Eye (tissue), 1 donor: ENCODE measurements at regions not wholly inside any gene's neighbourhood (a gene's known extent, or its start where the extent isn't known, plus 50 kb on each side); places are given as distances from the start of the nearest gene placed in this dataset.

Source experiments
- DNase-seq: peaks from one replicate; pipeline ENCODE4 v3.0.0-alpha.2; 2015

DNA sequence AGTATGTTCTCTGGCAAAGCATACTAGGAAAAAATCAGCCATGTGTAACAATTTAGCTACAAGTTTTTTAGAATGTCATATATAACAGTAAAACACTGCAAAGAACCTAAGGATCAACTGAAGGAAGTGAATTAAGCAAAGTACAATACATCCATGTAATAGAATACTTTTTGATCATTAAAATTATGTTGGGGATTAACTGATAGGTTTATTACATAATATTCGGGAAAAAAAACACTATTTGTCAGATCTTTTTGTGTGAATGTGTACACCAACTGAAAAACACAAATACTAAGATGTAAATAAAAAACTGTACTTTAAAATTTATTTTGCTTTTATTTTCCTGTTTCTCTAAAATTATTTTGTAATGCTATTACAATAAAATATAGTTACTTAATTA is 185.5 kb upstream of the DYNLRB2 start:
- DNase-seq: no peak

DNA sequence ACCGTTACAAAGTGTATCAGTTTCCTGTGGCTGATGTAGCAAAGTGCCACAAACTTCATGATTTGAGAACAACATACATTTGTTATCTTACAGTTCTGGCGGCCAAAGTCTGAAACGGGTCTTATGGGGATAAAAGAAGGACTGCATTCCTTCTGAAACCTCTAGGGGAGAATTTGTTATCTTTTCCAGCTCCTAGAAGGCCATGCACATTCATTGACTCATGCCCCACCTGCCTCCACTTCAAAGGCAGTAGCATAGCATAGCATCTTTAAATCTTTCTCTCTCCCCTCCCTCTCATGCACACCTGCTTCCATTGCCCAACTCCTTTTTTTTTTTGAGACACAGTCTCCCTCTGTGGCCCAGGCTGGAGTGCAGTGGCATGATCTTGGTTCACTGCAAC is 190.7 kb upstream of the DYNLRB2 start:
- no peak for DNase-seq

GRCh38 chr16:80347900-80348299 is 192.9 kb upstream of the DYNLRB2 start:
- DNase-seq: no peak

DNA sequence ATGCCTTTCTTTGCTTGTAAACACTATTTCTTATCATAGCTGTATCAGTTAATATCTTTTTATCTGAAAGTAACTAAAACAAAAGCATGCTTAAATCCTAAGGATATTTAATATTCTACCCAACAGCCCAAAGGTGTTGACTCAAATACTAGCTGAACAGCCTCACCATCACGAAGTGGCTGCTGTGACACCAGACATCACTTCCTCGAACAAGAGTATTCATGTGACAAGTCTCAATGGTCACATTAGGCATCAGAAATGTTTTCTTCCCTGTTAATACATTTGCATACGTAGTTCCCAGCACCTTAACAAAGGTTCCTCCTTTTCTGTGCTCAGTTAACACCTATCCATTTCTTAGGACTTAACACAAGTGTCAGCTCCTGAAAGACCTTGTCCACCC is 193.8 kb upstream of the DYNLRB2 start:
- no peak for DNase-seq

DNA sequence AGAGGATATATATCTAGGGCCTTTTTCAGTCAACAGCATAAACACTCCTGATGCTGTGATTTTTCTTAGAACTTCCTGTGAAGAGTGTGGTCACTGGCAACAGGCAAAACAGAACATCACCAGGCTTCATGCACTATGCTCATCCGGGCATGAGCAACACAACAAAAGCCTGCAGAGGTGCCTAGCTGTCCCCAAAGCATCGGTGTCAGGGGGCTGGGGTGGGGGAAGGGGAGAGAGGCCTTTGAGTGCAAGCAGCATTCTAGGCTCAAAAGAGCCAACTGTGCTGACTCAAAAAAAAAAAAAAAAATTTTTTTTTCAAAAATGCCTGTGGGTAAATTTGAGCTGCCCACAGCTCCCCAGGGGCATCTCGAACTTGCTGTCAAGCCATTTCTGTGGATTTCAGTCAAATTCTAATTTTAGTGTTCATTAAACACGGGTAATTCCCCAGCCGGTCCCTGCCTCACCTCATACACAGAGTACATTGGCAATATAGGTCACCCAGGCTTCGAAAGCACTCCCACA is 194.6 kb upstream of the DYNLRB2 start:
- DNase-seq: peak; percentile 75

GRCh38 chr16:80345701-80346100 is 195.1 kb upstream of the DYNLRB2 start:
- no peak for DNase-seq

DNA sequence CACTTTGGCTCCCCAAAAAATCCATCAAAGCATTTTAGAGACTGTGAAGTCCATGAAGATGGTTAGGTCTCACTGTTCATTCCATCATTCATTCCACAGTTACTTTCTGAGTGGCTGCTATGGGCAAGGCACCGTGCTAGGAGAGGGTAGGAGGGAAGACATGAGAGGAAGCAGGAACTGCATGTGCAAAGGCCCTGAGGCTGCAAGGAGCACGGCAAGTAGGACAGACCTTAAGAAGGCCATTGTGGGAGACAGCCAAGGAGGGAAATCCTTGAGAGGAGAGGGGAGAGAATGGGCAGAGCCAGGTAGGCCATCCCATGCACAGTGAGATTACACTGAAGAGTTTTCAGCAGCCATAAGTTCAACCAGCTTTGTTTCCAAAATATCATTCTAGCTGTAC is 196.2 kb upstream of the DYNLRB2 start:
- DNase-seq: no peak

- no peak for DNase-seq
Observed at GRCh38 chr16:80341263-80341662, 199.5 kb upstream of the DYNLRB2 start.

DNA sequence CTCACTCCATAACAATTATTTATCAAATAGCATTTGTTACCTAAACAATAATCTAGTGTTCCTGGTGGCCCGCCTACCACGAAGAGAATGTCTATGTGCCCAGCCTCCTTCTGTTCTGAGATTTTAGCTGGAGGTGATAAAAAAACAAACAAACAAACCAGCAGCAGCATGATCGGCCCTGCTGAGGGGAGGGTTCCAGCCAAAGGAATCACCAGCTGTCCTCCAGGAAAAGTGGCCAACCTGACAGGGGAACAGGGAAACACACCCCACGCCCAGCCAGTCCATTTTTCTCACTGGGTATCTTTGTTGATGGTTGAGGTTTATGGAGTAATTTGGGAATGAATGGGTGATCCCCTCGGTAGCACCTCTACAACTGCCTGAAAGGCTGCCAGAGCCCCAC is 203.0 kb upstream of the DYNLRB2 start:
- no peak for DNase-seq

DNA sequence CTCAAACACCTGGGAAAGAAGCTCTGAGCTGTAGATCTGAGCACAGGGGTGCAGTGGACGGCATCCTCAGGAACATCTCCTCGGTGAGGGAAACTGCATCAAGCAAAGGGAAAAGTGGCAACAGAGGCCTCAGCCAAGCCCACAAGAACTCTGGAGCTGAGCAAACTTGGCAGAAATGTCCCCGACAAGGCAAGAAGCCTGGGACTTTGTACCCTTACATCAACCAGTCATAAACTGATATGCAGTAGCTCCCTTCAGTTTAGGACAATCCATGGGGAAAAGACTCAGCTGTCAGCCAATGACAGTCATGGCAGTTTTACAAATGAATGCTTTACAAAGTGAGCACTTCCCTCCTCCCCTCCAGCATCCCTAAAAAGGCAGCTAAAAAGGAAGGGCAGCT is 210.0 kb upstream of the DYNLRB2 start:
- DNase-seq: no peak

- DNase-seq: no peak
Observed at GRCh38 chr16:80330150-80330549, 210.6 kb upstream of the DYNLRB2 start.

DNA sequence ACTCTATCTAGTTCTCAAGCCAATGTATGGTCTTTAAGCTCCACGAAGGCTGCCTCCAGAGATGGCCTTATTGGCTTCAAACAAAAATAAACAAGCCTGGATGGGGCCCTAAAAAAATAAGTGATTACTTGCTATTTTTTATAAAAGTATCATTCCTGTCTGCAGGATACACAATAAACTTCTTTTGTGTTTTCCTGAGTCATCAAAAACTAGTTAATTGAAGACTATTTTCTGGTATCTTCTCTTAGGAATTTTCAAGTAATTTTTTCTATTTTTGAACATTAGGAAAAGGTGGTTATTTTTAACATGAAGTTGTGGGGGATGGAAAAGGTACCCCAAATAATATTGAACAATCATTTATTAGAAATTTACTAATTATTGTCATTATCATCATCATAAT is 213.1 kb upstream of the DYNLRB2 start:
- no peak for DNase-seq

DNA sequence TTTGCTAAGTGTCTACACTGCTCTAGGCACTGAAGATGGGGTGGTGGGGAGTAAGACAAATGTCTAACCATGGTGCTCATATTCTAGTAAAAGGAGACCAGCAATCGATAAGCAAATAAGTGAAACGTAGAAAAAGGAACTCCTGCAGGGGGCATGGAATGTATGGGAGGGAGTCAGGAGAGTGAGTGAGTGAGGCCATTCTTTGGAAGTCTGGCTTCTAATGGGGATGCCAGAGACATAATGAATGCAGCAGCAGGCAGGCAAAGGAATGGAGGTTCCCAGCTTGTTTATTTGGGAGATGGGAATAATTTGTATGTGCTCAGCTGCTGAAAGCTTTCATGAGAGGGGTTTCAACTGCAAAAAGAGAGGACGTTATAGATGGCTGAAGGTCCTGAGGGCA is 216.4 kb upstream of the DYNLRB2 start:
- no peak for DNase-seq

GRCh38 chr16:80323808-80324195 is 217.0 kb upstream of the DYNLRB2 start:
- no peak for DNase-seq

- DNase-seq: peak; percentile 83
Observed at GRCh38 chr16:80323187-80323807, 217.5 kb upstream of the DYNLRB2 start.

GRCh38 chr16:80319181-80319580 is 221.6 kb upstream of the DYNLRB2 start:
- no peak for DNase-seq

DNA sequence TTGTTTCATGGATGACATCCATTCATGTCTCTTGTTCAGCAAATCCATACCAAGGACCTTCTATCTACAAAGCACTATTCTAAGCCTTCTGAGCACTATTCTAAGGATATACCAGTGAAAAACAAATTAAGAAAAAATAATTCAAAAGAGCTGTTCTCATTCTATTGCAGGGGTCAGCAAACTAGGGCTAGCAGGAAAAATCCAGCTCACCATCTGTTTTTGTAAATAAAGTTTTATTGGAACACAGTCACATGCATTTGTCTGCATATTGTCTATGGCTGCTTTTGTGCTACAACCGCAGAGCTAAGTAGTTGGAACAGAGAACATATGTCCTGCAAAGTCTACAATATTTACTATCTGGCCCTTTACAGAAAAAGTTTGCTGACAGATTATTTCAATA is 222.7 kb upstream of the DYNLRB2 start:
- DNase-seq: no peak

- DNase-seq: peak; percentile 81
Observed at GRCh38 chr16:80317599-80318037, 223.2 kb upstream of the DYNLRB2 start.

DNA sequence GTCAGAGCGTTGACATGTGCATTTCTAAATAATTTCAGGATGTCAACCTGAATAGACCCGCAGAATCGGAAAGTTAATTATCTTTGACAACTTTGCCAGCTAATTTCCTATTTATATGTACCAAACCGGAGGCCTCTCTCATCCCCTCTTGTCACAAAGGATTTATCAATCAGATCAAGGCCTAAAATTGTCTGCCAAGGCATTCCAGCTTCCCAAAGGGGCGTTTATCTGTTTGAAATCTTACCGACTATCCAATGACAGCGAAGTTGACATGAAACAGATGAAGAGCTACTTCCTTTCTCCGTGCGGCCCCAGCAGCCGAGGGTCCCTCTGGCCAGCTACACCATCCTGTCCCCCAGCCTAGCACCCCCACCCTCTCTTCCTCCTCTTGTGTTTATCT is 223.7 kb upstream of the DYNLRB2 start:
- DNase-seq: peak; percentile 91

GRCh38 chr16:80314042-80314441 is 226.8 kb upstream of the DYNLRB2 start:
- DNase-seq: no peak

- DNase-seq: no peak
Observed at GRCh38 chr16:80309178-80309577, 231.6 kb upstream of the DYNLRB2 start.

DNA sequence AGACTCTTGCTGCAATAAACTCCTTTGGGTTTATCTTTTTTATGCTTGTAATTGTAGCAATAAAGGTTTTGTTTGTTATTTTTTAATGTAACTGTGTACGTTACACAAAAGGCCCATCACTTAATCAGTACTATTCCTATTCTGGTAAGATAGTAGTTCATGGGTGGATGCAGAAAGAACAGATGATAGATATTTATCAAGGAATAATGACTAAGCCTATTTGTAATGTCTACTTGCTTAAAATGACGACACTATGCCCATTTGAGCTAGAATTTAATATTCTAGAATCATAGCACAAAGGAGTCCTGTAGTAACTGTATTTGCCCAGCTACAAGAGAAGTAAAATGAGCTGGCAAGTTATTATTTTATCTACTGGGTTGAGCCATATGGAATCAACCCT is 235.4 kb upstream of the DYNLRB2 start:
- no peak for DNase-seq

DNA sequence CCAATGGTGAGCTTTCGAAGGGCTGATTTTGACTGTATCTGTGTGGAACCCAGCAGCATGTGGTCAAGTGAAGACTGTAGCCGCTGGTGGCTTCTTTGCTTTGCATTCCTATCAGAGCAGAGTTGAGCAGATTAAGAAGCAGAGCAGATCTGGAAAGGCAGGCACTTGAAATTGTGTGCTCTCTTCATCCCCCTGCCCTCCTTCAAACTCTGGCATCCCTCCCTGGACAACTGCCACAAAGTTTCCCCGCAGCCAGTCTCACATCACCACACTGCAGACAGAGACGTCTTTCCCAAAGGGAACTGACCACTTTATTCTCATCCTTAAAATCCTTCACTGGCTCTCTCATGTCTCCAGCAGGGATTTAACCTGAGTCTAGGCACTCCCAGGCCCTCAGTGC is 237.1 kb upstream of the DYNLRB2 start:
- DNase-seq: no peak

- no peak for DNase-seq
Observed at GRCh38 chr16:80300876-80301275, 239.9 kb upstream of the DYNLRB2 start.

DNA sequence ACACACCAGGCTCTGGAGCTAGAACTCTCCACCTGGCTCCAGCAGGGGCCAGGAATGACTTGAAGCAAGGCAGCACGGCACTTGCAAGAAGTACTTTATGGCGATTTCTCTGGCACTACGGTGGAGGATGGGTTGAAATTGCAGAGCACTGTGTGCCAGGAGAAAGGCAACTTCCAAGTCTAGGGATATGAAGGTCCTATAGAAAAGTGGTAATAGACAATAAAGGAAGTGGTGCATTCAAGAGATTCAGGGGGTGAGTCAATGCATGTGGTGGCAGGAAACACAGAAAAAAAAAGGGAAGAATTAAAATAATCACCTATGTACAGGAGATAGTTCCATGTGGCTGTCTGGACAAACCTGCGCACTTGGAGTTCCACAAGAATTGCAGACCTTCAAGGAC is 240.3 kb upstream of the DYNLRB2 start:
- DNase-seq: no peak
